BE2C (cell line): ENCODE measurements at regions not wholly inside any gene's neighbourhood (a gene's known extent, or its start where the extent isn't known, plus 50 kb on each side); places are given as distances from the start of the nearest gene placed in this dataset.

Source experiments
- DNase-seq: peaks from one replicate; pipeline ENCODE4 v3.0.0-alpha.2; 2020
- H3K27me3 ChIP-seq: fragments of 250-450 bp; sonication (Bioruptor Pico); 2 replicates; pipeline ENCODE4 v1.5.1; 2020; ENCODE audit warnings: mild to moderate bottlenecking
- H3K36me3 ChIP-seq: fragments of 250-450 bp; sonication (Bioruptor Pico); 2 replicates; pipeline ENCODE4 v1.5.1; 2020; ENCODE audit warnings: mild to moderate bottlenecking
- H3K4me1 ChIP-seq: fragments of 250-450 bp; sonication (Bioruptor Pico); 2 replicates; pipeline ENCODE4 v1.5.1; 2020
- H3K4me3 ChIP-seq: 2 replicates; pipeline ENCODE4 v1.5.1; 2011; ENCODE audit warnings: low read depth, low read length
- H3K9me3 ChIP-seq: fragments of 250-450 bp; sonication (Bioruptor Pico); 2 replicates; pipeline ENCODE4 v1.5.1; 2020
- TF ChIP-seq, protein P1 (sequence below): IDR thresholded peaks from 2 replicates; pipeline ENCODE4 v1.5.1; 2012; ENCODE audit warnings: mild to moderate bottlenecking, low read depth, low read length

DNA sequence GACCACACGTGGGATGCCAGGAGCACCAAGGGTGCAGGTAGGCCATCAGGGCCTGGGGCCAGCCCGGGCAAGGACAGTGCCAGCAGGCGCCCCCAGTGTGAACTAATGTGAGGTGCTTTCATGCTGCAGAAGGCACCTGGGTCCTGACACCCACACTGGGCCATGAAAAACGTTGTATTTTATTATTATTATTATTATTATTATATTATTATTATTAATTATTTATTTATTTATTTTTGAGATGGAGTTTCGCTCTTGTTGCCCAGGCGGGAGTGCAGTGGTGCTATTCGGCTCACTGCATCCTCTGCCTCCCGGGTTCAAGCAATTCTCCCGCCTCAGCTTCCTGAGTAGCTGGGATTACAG lies 1267.3 kb downstream of the BRD1 start:
- no peaks in the 10 kb centered on the region for H3K36me3 ChIP-seq
- peaks cover 8% of the 10 kb centered on the region; the same call in 1 of the 2 replicates for H3K9me3 ChIP-seq
- no peak overlapping the region for H3K4me3 ChIP-seq
- TF ChIP-seq, protein P1, sequence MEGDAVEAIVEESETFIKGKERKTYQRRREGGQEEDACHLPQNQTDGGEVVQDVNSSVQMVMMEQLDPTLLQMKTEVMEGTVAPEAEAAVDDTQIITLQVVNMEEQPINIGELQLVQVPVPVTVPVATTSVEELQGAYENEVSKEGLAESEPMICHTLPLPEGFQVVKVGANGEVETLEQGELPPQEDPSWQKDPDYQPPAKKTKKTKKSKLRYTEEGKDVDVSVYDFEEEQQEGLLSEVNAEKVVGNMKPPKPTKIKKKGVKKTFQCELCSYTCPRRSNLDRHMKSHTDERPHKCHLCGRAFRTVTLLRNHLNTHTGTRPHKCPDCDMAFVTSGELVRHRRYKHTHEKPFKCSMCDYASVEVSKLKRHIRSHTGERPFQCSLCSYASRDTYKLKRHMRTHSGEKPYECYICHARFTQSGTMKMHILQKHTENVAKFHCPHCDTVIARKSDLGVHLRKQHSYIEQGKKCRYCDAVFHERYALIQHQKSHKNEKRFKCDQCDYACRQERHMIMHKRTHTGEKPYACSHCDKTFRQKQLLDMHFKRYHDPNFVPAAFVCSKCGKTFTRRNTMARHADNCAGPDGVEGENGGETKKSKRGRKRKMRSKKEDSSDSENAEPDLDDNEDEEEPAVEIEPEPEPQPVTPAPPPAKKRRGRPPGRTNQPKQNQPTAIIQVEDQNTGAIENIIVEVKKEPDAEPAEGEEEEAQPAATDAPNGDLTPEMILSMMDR, result no peak
- H3K27me3 ChIP-seq, result no peaks in the 10 kb centered on the region
- H3K4me1 ChIP-seq, result no peaks in the 10 kb centered on the region
- no peak for DNase-seq

DNA sequence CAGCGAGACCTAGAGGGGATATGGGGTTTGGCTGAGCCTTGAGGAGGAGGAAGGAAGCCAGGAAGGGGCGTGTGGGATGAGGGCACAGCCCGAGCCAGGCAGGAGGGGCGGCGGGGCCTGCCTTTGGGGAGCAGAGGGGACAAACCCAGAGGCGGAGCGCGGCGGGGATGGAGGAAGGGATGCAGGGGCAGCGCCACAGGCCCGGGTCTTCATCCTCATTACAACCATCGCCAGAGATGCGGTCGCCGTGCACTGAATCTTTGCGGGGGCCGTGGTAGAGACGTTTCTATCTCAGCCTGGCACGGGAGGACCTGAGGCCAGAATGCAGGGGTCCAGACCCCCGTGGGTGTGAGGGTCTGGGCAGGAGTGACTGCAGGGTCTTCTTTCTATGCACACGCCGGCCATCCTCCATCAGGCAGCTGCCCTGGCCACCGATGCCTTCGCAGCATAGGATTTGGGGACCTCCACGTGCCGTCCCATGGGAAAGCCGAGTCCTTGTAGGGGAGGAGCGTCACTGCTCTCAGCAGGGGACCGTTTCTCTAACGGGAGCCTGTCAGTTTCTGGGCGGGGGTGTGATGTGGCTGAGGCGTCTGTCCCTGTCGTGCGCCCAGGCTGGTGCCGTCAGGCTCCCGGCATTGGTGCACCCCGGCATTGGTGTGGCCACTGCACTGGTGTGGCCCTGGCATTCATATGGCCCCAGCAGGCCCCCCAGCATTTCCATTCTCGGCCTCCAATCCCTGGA lies 1267.9 kb downstream of the BRD1 start:
- Histone ChIP-seq H3K27me3 (no peaks in the 10 kb centered on the region), H3K9me3 (peaks cover 8% of the 10 kb centered on the region; the same call in 1 of the 2 replicates), H3K4me1 (no peaks in the 10 kb centered on the region), H3K4me3 (no peak overlapping the region), H3K36me3 (no peaks in the 10 kb centered on the region)
- no peak for DNase-seq
- TF ChIP-seq, protein P1, result no peak

DNA sequence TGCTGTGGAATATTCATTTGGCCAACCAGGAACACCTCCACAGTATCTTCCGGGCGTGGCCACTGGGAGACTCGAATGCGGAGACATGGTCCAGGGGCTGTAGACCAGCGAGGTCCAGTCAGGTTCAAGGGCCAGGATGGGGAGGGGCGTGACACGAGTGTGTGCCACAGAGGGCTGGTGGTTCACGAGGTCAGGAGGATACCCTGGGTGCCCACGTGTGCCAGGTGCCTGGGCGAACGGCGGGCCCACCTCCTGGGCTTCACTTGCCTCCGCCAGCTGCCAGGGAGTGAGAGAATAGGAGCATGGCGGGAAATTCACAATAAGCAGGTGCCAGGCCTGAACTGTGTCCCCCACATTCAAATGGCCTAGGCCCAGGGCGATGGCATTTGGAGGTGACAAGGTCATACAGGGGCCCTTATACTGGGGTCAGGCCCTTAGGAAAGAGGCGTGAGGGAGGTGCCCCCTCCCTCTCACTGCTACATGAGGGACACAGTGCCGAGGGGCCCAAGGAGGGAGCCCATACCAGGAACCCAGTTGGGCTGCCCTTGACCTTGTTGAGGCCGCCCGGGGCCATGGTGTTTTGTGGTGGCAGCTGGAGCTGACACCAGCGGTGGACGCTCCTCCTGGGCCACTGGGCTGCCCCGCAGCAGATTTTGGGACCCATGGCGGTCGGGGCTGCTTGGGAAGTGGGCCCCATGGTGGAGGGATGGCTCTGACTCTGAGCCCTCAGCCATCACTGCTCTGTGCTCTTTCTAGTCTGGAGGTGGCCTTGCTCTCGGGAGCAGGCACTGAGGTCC lies 1268.9 kb downstream of the BRD1 start:
- Histone ChIP-seq H3K36me3 (no peaks in the 10 kb centered on the region), H3K27me3 (no peaks in the 10 kb centered on the region), H3K9me3 (peaks cover 8% of the 10 kb centered on the region; the same call in 1 of the 2 replicates), H3K4me1 (no peaks in the 10 kb centered on the region), H3K4me3 (no peak overlapping the region)
- TF ChIP-seq, protein P1, result no peak
- no peak for DNase-seq

DNA sequence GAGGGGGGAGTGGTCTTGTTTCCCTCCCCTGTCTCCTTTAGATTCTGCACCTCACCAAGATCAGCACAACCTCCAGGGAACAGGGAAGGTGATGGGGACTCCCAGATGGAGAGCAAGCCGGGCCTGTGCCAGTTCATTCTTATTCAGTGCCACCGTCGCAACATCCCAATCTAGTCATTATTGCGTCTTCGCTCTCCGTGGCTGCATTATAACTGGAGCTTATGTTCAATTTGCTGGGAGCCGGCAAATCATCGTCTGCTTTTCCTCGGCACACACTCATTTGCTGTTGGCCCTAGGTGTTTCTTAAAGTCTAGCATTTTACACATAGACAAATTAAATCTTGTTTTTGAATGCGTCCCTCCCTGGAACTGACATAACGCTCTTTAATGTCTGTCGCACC lies 1269.7 kb downstream of the BRD1 start:
- H3K4me1 ChIP-seq, result no peaks in the 10 kb centered on the region
- H3K9me3 ChIP-seq, result peaks cover 8% of the 10 kb centered on the region; the same call in 1 of the 2 replicates
- TF ChIP-seq, protein P1, result no peak
- H3K4me3 ChIP-seq, result no peak overlapping the region
- no peak for DNase-seq
- no peaks in the 10 kb centered on the region for H3K36me3 ChIP-seq
- H3K27me3 ChIP-seq, result no peaks in the 10 kb centered on the region

DNA sequence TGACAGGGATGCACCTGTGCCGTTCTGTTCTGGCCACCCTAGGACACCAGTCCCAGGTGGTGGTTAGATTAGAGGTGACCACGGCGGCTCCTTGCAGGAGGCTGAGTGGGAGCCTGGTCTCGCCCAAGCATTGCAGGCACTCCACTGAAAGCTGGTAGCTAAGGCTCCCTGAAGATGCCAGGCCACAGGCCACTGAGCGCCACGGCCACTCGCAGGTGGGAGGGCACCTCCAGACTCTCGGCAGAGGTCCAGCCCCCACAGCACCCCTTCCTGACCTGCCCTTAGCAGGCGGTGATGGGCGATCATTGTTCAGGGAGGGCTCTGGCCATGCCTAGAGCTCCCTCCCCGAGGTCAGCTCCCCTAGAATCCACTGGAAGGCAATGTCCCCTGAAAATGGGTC lies 1270.2 kb downstream of the BRD1 start:
- Histone ChIP-seq H3K4me3 (no peak overlapping the region), H3K36me3 (no peaks in the 10 kb centered on the region), H3K9me3 (peaks cover 6% of the 10 kb centered on the region; the same call in 1 of the 2 replicates), H3K4me1 (no peaks in the 10 kb centered on the region), H3K27me3 (no peaks in the 10 kb centered on the region)
- no peak for DNase-seq
- TF ChIP-seq, protein P1, result no peak

DNA sequence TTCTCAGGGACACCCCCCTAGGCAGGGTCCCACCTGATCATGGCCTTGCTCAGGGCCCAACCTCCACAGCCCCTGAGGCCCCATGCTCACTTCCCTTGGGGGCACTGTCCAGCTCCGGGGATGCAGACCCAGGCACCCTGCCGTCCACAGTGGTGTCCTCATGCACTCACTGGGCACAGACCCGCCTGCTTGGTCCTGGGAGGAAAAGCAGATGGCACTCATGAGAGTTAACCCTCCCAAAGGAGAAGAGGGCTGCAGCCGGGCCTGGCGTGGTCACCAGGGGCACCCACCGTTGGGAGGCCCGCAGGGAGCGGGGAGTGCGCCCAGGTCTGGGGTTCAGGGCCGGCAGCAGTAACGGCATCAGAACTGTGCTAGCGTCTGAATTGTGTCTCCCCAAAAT lies 1270.9 kb downstream of the BRD1 start:
- peaks cover 5% of the 10 kb centered on the region; the same call in 1 of the 2 replicates for H3K9me3 ChIP-seq
- no peaks in the 10 kb centered on the region for H3K27me3 ChIP-seq
- no peaks in the 10 kb centered on the region for H3K36me3 ChIP-seq
- no peak overlapping the region for H3K4me3 ChIP-seq
- DNase-seq, result no peak
- H3K4me1 ChIP-seq, result no peaks in the 10 kb centered on the region
- TF ChIP-seq, protein P1, result no peak
